ENCODE measurements at regions not wholly inside any gene's neighbourhood (a gene's known extent, or its start where the extent isn't known, plus 50 kb on each side); places are given as distances from the start of the nearest gene placed in this dataset.

- TF ChIP-seq ZFP36 (IDR thresholded peaks at IDR 0.05; ENCODE audit: borderline replicate concordance, partially characterized antibody) (no peak), ZNF302 (CRISPR knock-in tag; IDR thresholded peaks at IDR 0.05) (no peak), HOXA7 (CRISPR knock-in tag; IDR thresholded peaks at IDR 0.05) (no peak), KDM5A (IDR thresholded peaks at IDR 0.05) (no peak), HDAC2 (IDR thresholded peaks at IDR 0.05) (no peak), BCL3 (IDR thresholded peaks at IDR 0.05) (no peak), POLR2A (IDR thresholded peaks at IDR 0.05; ENCODE audit: low read length) (no peak), MAFK (IDR thresholded peaks at IDR 0.05; ENCODE audit: partially characterized antibody) (no peak), KDM1A (IDR thresholded peaks at IDR 0.05; ENCODE audit: low read depth) (no peak)
- TF ChIP-seq, protein P1, sequence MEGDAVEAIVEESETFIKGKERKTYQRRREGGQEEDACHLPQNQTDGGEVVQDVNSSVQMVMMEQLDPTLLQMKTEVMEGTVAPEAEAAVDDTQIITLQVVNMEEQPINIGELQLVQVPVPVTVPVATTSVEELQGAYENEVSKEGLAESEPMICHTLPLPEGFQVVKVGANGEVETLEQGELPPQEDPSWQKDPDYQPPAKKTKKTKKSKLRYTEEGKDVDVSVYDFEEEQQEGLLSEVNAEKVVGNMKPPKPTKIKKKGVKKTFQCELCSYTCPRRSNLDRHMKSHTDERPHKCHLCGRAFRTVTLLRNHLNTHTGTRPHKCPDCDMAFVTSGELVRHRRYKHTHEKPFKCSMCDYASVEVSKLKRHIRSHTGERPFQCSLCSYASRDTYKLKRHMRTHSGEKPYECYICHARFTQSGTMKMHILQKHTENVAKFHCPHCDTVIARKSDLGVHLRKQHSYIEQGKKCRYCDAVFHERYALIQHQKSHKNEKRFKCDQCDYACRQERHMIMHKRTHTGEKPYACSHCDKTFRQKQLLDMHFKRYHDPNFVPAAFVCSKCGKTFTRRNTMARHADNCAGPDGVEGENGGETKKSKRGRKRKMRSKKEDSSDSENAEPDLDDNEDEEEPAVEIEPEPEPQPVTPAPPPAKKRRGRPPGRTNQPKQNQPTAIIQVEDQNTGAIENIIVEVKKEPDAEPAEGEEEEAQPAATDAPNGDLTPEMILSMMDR (IDR thresholded peaks at IDR 0.05), result no peak
- TF ChIP-seq, protein P2, sequence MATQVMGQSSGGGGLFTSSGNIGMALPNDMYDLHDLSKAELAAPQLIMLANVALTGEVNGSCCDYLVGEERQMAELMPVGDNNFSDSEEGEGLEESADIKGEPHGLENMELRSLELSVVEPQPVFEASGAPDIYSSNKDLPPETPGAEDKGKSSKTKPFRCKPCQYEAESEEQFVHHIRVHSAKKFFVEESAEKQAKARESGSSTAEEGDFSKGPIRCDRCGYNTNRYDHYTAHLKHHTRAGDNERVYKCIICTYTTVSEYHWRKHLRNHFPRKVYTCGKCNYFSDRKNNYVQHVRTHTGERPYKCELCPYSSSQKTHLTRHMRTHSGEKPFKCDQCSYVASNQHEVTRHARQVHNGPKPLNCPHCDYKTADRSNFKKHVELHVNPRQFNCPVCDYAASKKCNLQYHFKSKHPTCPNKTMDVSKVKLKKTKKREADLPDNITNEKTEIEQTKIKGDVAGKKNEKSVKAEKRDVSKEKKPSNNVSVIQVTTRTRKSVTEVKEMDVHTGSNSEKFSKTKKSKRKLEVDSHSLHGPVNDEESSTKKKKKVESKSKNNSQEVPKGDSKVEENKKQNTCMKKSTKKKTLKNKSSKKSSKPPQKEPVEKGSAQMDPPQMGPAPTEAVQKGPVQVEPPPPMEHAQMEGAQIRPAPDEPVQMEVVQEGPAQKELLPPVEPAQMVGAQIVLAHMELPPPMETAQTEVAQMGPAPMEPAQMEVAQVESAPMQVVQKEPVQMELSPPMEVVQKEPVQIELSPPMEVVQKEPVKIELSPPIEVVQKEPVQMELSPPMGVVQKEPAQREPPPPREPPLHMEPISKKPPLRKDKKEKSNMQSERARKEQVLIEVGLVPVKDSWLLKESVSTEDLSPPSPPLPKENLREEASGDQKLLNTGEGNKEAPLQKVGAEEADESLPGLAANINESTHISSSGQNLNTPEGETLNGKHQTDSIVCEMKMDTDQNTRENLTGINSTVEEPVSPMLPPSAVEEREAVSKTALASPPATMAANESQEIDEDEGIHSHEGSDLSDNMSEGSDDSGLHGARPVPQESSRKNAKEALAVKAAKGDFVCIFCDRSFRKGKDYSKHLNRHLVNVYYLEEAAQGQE (IDR thresholded peaks at IDR 0.05), result no peak
These were observed 101.5 kb upstream of the PCED1B start for GRCh38 chr12:46977871-46978375.
